Fibroblast of mammary gland (primary cell): ENCODE measurements at regions not wholly inside any gene's neighbourhood (a gene's known extent, or its start where the extent isn't known, plus 50 kb on each side); places are given as distances from the start of the nearest gene placed in this dataset.

Experiments
- DNase-seq: peaks from one replicate; pipeline ENCODE4 v3.0.0-alpha.2; 2010; ENCODE audit warnings: low read depth
- H3K4me3 ChIP-seq: 2 replicates; pipeline ENCODE4 v1.5.1; 2011; ENCODE audit warnings: low read depth, mild to moderate bottlenecking, low read length, moderate library complexity; ENCODE audit not compliant: control insufficient read depth
- CTCF ChIP-seq: conservative IDR thresholded peaks from 2 replicates; pipeline ENCODE4 v1.5.1; 2011; ENCODE audit warnings: low read depth, low read length, inconsistent platforms; ENCODE audit not compliant: control insufficient read depth, insufficient read depth

GRCh38 chr20:6831461-6831860 is 64.0 kb downstream of the BMP2 start:
- TF ChIP-seq CTCF = no peak
- H3K4me3 ChIP-seq = no peak overlapping the region
- no peak for DNase-seq

GRCh38 chr20:6832811-6833210 is 65.3 kb downstream of the BMP2 start:
- TF ChIP-seq CTCF = no peak
- no peak for DNase-seq
- H3K4me3 ChIP-seq = no peak overlapping the region

- TF ChIP-seq CTCF = no peak
- H3K4me3 ChIP-seq = no peak overlapping the region
- no peak for DNase-seq
Observed at GRCh38 chr20:6835609-6836008, 68.1 kb downstream of the BMP2 start.

GRCh38 chr20:6836821-6837374 is 69.4 kb downstream of the BMP2 start:
- no peak for DNase-seq
- TF ChIP-seq CTCF = no peak
- H3K4me3 ChIP-seq = no peak overlapping the region

GRCh38 chr20:6837730-6838129 is 70.2 kb downstream of the BMP2 start:
- TF ChIP-seq CTCF = no peak
- no peak overlapping the region for H3K4me3 ChIP-seq
- DNase-seq = no peak

GRCh38 chr20:6838181-6838826 is 70.8 kb downstream of the BMP2 start:
- no peak for DNase-seq
- no peak overlapping the region for H3K4me3 ChIP-seq
- no peak for TF ChIP-seq CTCF
